ENCODE measurements at regions not wholly inside any gene's neighbourhood (a gene's known extent, or its start where the extent isn't known, plus 50 kb on each side); places are given as distances from the start of the nearest gene placed in this dataset.

DNA sequence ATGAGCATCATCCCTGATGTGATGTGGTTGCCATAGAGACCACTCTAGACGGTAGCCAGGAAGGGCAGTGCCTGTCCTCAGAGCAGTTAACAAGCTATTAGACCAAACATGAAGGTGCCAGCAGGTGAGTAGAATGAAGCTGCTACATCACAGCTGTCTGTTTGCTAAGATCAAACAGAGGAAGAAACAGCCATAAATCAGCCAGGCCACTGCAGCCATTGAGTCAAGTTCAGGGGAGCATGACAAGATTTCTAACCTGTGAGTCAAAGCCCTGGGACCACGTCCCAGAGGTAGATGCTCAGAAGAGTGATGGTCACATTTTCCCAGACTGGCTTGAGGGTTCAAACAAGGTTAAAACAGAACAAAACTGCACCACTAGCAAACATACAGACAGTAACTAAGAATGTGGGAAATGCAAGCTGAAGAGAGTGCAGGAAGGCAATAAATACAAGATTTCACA lies 450.6 kb upstream of the DAB1 start:
- H3K27me3 ChIP-seq (ENCODE audit: low read length) = no peaks in the 10 kb centered on the region
- no peak overlapping the region for H3K9ac ChIP-seq (ENCODE audit: low read length)
- H3F3A ChIP-seq (ENCODE audit: insufficient read depth) = no peaks in the 10 kb centered on the region
- no peak overlapping the region for H3K4me2 ChIP-seq (ENCODE audit: low read depth, low read length, poor library complexity, severe bottlenecking)
- H3K27ac ChIP-seq (ENCODE audit: low read depth, low read length) = no peak overlapping the region
- H3K79me2 ChIP-seq (ENCODE audit: insufficient read depth, low read length) = no peaks in the 10 kb centered on the region
- no peak overlapping the region for H2AFZ ChIP-seq (ENCODE audit: low read depth, low read length, severe bottlenecking)
- TF ChIP-seq EZH2phosphoT487 (conservative IDR thresholded peaks at IDR 0.05; ENCODE audit: low read length) (no peak), CTCF (IDR thresholded peaks at IDR 0.05; ENCODE audit: insufficient read depth, low read length, poor library complexity, severe bottlenecking) (no peak)
- H4K20me1 ChIP-seq (ENCODE audit: low read depth, low read length) = no peaks in the 10 kb centered on the region
- H3K4me3 ChIP-seq (ENCODE audit: insufficient read depth, low read length, poor library complexity, severe bottlenecking) = no peak overlapping the region
- no peaks in the 10 kb centered on the region for H3K9me2 ChIP-seq (replicated peaks; ENCODE audit: insufficient read depth, low read length)
- H3K9me3 ChIP-seq (ENCODE audit: insufficient read depth, low read length) = no peaks in the 10 kb centered on the region
- no peaks in the 10 kb centered on the region for H3K36me3 ChIP-seq (ENCODE audit: low read length)

DNA sequence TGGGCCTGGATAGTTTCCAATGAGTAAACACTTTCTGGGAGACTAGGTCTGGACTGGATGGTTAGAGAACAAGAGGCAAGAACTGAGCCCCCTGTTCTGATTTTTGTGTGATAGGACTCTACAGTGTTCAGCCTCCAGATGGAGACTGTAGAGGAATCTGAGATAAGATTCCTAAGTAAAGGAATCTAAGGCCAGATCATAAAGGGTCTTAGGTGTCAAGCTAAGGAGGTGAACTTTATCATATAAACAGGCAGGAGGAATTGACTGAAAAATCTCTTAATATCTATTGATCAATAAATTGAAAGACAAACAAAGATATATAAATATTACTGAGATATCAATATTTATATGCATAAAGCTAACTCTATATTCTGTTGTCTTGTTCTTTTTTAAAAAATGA lies 449.1 kb upstream of the DAB1 start:
- no peaks in the 10 kb centered on the region for H4K20me1 ChIP-seq (ENCODE audit: low read depth, low read length)
- H3K9ac ChIP-seq (ENCODE audit: low read length) = no peak overlapping the region
- no peak overlapping the region for H3K4me2 ChIP-seq (ENCODE audit: low read depth, low read length, poor library complexity, severe bottlenecking)

GRCh38 chr1:57868908-57869307 lies 445.0 kb upstream of the DAB1 start:
- Histone ChIP-seq H3K27me3 (ENCODE audit: low read length) (no peaks in the 10 kb centered on the region), H3K4me3 (ENCODE audit: insufficient read depth, low read length, poor library complexity, severe bottlenecking) (no peak overlapping the region), H3K9me2 (replicated peaks; ENCODE audit: insufficient read depth, low read length) (no peaks in the 10 kb centered on the region), H3K36me3 (ENCODE audit: low read length) (no peaks in the 10 kb centered on the region), H3K27ac (ENCODE audit: low read depth, low read length) (no peak overlapping the region), H3K9ac (ENCODE audit: low read length) (no peak overlapping the region), H4K20me1 (ENCODE audit: low read depth, low read length) (no peaks in the 10 kb centered on the region), H2AFZ (ENCODE audit: low read depth, low read length, severe bottlenecking) (no peak overlapping the region), H3K4me2 (ENCODE audit: low read depth, low read length, poor library complexity, severe bottlenecking) (no peak overlapping the region), H3K9me3 (ENCODE audit: insufficient read depth, low read length) (no peaks in the 10 kb centered on the region), H3K79me2 (ENCODE audit: insufficient read depth, low read length) (no peaks in the 10 kb centered on the region), H3F3A (ENCODE audit: insufficient read depth) (no peaks in the 10 kb centered on the region)
- TF ChIP-seq EZH2phosphoT487 (conservative IDR thresholded peaks at IDR 0.05; ENCODE audit: low read length) = no peak
- no peak for TF ChIP-seq CTCF (IDR thresholded peaks at IDR 0.05; ENCODE audit: insufficient read depth, low read length, poor library complexity, severe bottlenecking)

More for the DNA sequence above, 449.1 kb upstream of the DAB1 start:
- no peak for TF ChIP-seq CTCF (IDR thresholded peaks at IDR 0.05; ENCODE audit: insufficient read depth, low read length, poor library complexity, severe bottlenecking)
- H3K79me2 ChIP-seq (ENCODE audit: insufficient read depth, low read length) = no peaks in the 10 kb centered on the region
- H3K27ac ChIP-seq (ENCODE audit: low read depth, low read length) = no peak overlapping the region
- no peaks in the 10 kb centered on the region for H3K9me2 ChIP-seq (replicated peaks; ENCODE audit: insufficient read depth, low read length)
- no peaks in the 10 kb centered on the region for H3K27me3 ChIP-seq (ENCODE audit: low read length)
- H3K9me3 ChIP-seq (ENCODE audit: insufficient read depth, low read length) = no peaks in the 10 kb centered on the region
- H3K4me3 ChIP-seq (ENCODE audit: insufficient read depth, low read length, poor library complexity, severe bottlenecking) = no peak overlapping the region
- no peaks in the 10 kb centered on the region for H3K36me3 ChIP-seq (ENCODE audit: low read length)
- H2AFZ ChIP-seq (ENCODE audit: low read depth, low read length, severe bottlenecking) = no peak overlapping the region
- H3F3A ChIP-seq (ENCODE audit: insufficient read depth) = no peaks in the 10 kb centered on the region
